Activated CD8-positive, alpha-beta T cell treated with anti-CD3 and anti-CD28 coated beads for 36 hours (primary cell): ENCODE measurements at regions not wholly inside any gene's neighbourhood (a gene's known extent, or its start where the extent isn't known, plus 50 kb on each side); places are given as distances from the start of the nearest gene placed in this dataset.
"Not testable (repeated sequence)": the region's sequence is repeated elsewhere in the genome, so short reads cannot be mapped to it uniquely, and the experiment has no call there.

Source experiments
- ATAC-seq: fragments of 200-7000 bp; cut with Tn5 transposase; one replicate; pipeline ENCODE4 v1.10.0; 2021; ENCODE audit warnings: mild to moderate bottlenecking, moderate library complexity
- CTCF ChIA-PET: fragments of 350-600 bp; sonication (Branson Sonifier 250); formaldehyde crosslinking; loops from one replicate; lab custom pipeline; 2021; ENCODE audit warnings: antibody characterized with exemption; lab: Charles Lee
- POLR2A ChIA-PET: fragments of 350-600 bp; sonication (Branson Sonifier 250); formaldehyde crosslinking; loops from one replicate; lab custom pipeline; 2021; ENCODE audit warnings: antibody characterized with exemption; lab: Charles Lee
- DNase-seq: peaks from one replicate; pipeline ENCODE4 v3.0.0-alpha.2; 2020
- H3K27ac Mint-ChIP-seq: one replicate; pipeline ENCODE4 v1.8.0; 2021; ENCODE audit warnings: mild to moderate bottlenecking, mixed read lengths
- H3K27me3 Mint-ChIP-seq: one replicate; pipeline ENCODE4 v1.8.0; 2021; ENCODE audit warnings: mixed read lengths
- H3K36me3 Mint-ChIP-seq: one replicate; pipeline ENCODE4 v1.8.0; 2021; ENCODE audit warnings: low read depth, mixed read lengths
- H3K4me1 Mint-ChIP-seq: one replicate; pipeline ENCODE4 v1.8.0; 2021; ENCODE audit warnings: low read depth, mixed read lengths
- H3K4me3 Mint-ChIP-seq: one replicate; pipeline ENCODE4 v1.8.0; 2021; ENCODE audit warnings: mild to moderate bottlenecking, moderate library complexity, mixed read lengths
- H3K9me3 Mint-ChIP-seq: one replicate; pipeline ENCODE4 v1.8.0; 2021; ENCODE audit warnings: mixed read lengths
- CTCF ChIP-seq: fragments of 200-600 bp; IDR thresholded peaks from one replicate; pipeline ENCODE4 v1.8.0; 2022; ENCODE audit warnings: antibody characterized with exemption, mild to moderate bottlenecking
- intact Hi-C: fragments of 100-400 bp; cut with micrococcal nuclease; formaldehyde crosslinking; loops from one replicate; pipeline ENCODE4 v1.10.0; 2022

- no peaks in the 10 kb centered on the region for H3K36me3 Mint-ChIP-seq
- peaks cover 1% of the 10 kb centered on the region for H3K9me3 Mint-ChIP-seq
- intact Hi-C loops, result no loop called here
- no peak overlapping the region for H3K4me3 Mint-ChIP-seq
- CTCF ChIA-PET, result no interaction called here
- H3K4me1 Mint-ChIP-seq, result no peaks in the 10 kb centered on the region
- no peak overlapping the region for H3K27ac Mint-ChIP-seq
- peaks cover 1% of the 10 kb centered on the region for H3K27me3 Mint-ChIP-seq
- POLR2A ChIA-PET, result no interaction called here
- no peak for TF ChIP-seq CTCF
- DNase-seq (no peak), ATAC-seq (no peak)
These were observed 231.0 kb upstream of the SMIM30 start for GRCh38 chr7:113349339-113349738.

- no peak for DNase-seq
- H3K27ac Mint-ChIP-seq, result no peak overlapping the region
- H3K9me3 Mint-ChIP-seq, result peaks cover 2% of the 10 kb centered on the region
- ATAC-seq, result no peak
- no peak for TF ChIP-seq CTCF
- no peak overlapping the region for H3K4me3 Mint-ChIP-seq
- CTCF ChIA-PET, result no interaction called here
- no peaks in the 10 kb centered on the region for H3K36me3 Mint-ChIP-seq
- intact Hi-C loops, result no loop called here
- no peaks in the 10 kb centered on the region for H3K4me1 Mint-ChIP-seq
- H3K27me3 Mint-ChIP-seq, result no peaks in the 10 kb centered on the region
- POLR2A ChIA-PET, result no interaction called here
These were observed 221.3 kb upstream of the SMIM30 start for GRCh38 chr7:113339661-113340060.

GRCh38 chr7:113338071-113338696 lies 219.8 kb upstream of the SMIM30 start:
- POLR2A ChIA-PET, result no interaction called here
- Mint-ChIP-seq H3K4me3 (no peak overlapping the region), H3K36me3 (no peaks in the 10 kb centered on the region), H3K27me3 (no peaks in the 10 kb centered on the region), H3K4me1 (no peaks in the 10 kb centered on the region), H3K27ac (no peak overlapping the region), H3K9me3 (peaks cover 2% of the 10 kb centered on the region)
- intact Hi-C loops, result no loop called here
- CTCF ChIA-PET, result no interaction called here
- ATAC-seq, result no peak
- TF ChIP-seq CTCF, result no peak
- DNase-seq, result no peak

- ATAC-seq, H3K27me3 Mint-ChIP-seq, H3K36me3 Mint-ChIP-seq, CTCF ChIA-PET, H3K9me3 Mint-ChIP-seq, H3K4me3 Mint-ChIP-seq, POLR2A ChIA-PET, DNase-seq, intact Hi-C loops, H3K4me1 Mint-ChIP-seq, H3K27ac Mint-ChIP-seq: not testable (repeated sequence)
These were observed 218.5 kb upstream of the SMIM30 start for GRCh38 chr7:113336838-113337237.

GRCh38 chr7:113331155-113331898 lies 213.0 kb upstream of the SMIM30 start:
- intact Hi-C loops, result no loop called here
- ChIA-PET POLR2A (no interaction called here), CTCF (no interaction called here)
- Mint-ChIP-seq H3K4me1 (no peaks in the 10 kb centered on the region), H3K27me3 (peaks cover 1% of the 10 kb centered on the region), H3K9me3 (peaks cover 3% of the 10 kb centered on the region), H3K36me3 (no peaks in the 10 kb centered on the region), H3K27ac (no peak overlapping the region), H3K4me3 (no peak overlapping the region)
- no peak for TF ChIP-seq CTCF
- ATAC-seq (no peak), DNase-seq (no peak)
